ENCODE measurements at regions not wholly inside any gene's neighbourhood (a gene's known extent, or its start where the extent isn't known, plus 50 kb on each side); places are given as distances from the start of the nearest gene placed in this dataset.

DNA sequence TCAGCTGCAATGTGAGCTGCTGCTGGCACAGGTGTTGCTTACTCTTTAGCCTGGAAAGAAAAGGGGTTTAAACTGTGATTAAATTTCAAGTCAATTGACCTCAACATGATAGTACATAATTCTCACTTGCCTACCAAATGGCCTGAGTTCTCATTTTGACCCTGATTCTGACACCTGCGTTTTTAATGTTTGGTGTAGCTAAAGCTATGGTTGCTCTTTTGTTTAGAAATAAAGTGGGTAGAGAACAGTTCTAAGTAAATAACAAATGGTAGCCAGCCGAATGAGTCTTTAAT lies 100.8 kb upstream of the SOX2 start:
- no peaks in the 10 kb centered on the region for H3K27me3 ChIP-seq
- no peak for ATAC-seq
- no peak overlapping the region for H3K27ac ChIP-seq
- intact Hi-C loops (cut with DNase I) = no loop called here
- WGBS, 2 donors = 44 to 66% methylated on average over 2 of the region's 2 CpGs
- DNase-seq = no peak
- H3K9me3 ChIP-seq = no peaks in the 10 kb centered on the region
- H3K4me1 ChIP-seq = no peaks in the 10 kb centered on the region
- H3K4me3 ChIP-seq = no peak overlapping the region
- no peaks in the 10 kb centered on the region for H3K36me3 ChIP-seq (replicated peaks in 1 of 2; ENCODE audit: insufficient read depth in 1 of 2, low read depth in 2 of 2)
- TF ChIP-seq POLR2A (IDR thresholded peaks at IDR 0.05) = no peak
- TF ChIP-seq, protein P1, sequence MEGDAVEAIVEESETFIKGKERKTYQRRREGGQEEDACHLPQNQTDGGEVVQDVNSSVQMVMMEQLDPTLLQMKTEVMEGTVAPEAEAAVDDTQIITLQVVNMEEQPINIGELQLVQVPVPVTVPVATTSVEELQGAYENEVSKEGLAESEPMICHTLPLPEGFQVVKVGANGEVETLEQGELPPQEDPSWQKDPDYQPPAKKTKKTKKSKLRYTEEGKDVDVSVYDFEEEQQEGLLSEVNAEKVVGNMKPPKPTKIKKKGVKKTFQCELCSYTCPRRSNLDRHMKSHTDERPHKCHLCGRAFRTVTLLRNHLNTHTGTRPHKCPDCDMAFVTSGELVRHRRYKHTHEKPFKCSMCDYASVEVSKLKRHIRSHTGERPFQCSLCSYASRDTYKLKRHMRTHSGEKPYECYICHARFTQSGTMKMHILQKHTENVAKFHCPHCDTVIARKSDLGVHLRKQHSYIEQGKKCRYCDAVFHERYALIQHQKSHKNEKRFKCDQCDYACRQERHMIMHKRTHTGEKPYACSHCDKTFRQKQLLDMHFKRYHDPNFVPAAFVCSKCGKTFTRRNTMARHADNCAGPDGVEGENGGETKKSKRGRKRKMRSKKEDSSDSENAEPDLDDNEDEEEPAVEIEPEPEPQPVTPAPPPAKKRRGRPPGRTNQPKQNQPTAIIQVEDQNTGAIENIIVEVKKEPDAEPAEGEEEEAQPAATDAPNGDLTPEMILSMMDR (IDR thresholded peaks at IDR 0.05) = no peak

DNA sequence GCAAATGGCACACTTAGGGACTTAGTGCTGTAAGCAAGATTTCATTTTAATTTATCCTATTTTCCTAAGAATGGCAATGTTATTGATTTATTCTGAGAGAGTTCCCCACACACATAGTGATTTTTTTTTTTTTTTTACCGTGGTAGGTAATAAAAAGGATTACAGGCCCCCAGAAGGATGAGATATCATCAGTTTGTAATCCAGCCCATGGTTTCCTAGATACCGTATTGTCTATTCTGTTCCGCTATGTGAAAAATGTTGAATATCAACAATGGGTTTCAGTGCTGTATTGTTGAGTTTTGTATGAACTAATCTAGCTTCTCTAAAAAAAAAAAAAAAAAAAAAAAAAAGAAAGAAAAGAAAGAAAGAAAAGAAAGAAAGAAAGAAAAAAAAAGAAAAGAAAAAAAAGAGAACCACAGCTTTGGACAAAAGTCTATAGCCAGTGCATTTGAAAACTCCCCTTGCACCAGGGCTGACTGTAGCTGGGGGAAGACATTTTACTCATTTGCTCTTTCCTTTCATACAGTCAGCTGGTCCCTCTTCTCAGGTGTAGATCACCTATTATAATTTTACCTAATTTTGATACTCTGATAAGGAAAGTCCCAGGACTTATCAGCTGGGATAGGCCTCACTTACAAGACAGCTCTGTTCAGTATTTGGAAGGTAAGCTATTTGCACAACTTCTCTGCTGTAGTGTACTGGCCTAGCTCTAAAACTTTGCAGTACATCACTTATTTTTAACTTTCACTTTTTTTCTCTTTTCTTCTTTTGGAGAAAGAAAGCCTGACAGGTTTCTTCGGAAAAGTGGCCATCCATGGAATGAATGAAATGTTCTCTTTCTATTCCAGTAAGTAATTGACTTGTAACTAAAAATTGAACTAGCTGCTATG lies 101.4 kb upstream of the SOX2 start:
- intact Hi-C loops (cut with DNase I) = no loop called here

DNA sequence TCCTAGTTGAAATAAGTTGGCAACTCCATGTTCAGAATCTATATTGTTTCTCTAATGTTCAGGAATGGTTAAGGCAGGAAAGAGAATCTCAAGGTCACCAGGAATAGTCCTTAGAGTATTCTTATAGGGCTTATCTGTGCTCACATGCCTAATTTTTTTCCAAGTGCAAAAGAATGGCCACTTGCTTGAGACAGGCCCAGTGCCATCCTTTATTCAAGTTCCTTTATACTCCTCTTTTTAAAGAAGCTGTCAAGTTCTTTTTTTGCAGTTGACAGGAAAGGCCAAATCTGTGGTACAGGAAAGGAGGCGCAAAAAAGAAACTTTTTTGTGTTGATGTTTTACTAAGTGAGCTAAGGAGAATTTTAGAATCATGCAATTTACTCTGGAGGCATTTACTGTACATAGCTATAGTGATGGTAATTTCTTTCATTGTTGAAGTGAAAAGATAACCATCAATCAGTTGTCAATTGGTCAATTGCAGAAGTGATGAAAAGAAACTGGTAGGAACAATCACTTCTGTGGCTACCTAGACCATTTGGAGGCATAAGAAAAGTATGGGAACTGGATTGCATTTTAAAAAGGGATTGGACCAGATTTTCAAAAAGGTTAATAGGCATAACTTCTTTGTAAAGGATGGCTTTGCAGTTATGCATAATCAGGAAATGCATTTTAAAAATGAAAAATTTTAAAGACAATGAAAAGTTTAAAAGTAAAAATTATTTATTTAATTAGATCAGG lies 102.5 kb upstream of the SOX2 start:
- Histone ChIP-seq H3K9me3 (no peaks in the 10 kb centered on the region), H3K4me3 (no peak overlapping the region), H3K27me3 (no peaks in the 10 kb centered on the region), H3K36me3 (replicated peaks in 1 of 2; ENCODE audit: insufficient read depth in 1 of 2, low read depth in 2 of 2) (no peaks in the 10 kb centered on the region), H3K27ac (no peak overlapping the region), H3K4me1 (no peaks in the 10 kb centered on the region)
- TF ChIP-seq, protein P1 (IDR thresholded peaks at IDR 0.05) = no peak
- TF ChIP-seq POLR2A (IDR thresholded peaks at IDR 0.05) = no peak
- WGBS, 2 donors = 93 to 94% methylated on average over 1 of the region's 1 CpG
- DNase-seq = no peak
- intact Hi-C loops (cut with DNase I) = no loop called here
- no peak for ATAC-seq

More for the DNA sequence above, 101.4 kb upstream of the SOX2 start:
- H3K27ac ChIP-seq = no peak overlapping the region
- DNase-seq (no peak), ATAC-seq (no peak)
- 65 to 66% methylated on average over 4 of the region's 4 CpGs for WGBS, 2 donors
- H3K9me3 ChIP-seq = no peaks in the 10 kb centered on the region
- H3K27me3 ChIP-seq = no peaks in the 10 kb centered on the region
- no peaks in the 10 kb centered on the region for H3K36me3 ChIP-seq (replicated peaks in 1 of 2; ENCODE audit: insufficient read depth in 1 of 2, low read depth in 2 of 2)
- TF ChIP-seq POLR2A (IDR thresholded peaks at IDR 0.05) = no peak
- TF ChIP-seq, protein P1 (IDR thresholded peaks at IDR 0.05) = no peak
- no peaks in the 10 kb centered on the region for H3K4me1 ChIP-seq
- no peak overlapping the region for H3K4me3 ChIP-seq

DNA sequence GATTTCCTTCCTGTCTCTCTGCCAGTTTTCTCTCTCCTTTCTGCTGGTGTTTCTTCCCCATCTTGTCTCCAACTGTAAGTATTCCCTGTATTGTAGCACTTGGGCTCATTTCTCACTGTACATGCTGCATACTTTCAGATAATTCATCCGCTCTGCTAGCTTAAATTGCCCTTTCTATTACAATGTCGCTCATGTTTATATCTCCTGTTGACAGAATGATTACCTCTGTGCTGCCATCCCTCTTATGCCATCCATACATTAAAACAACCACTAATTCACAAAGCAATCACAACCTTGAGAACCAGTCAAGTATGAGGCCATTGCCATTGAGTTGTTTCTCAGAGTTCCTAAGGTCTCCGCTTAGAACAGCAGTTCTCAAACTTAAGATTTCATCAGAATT lies 107.5 kb upstream of the SOX2 start:
- ATAC-seq (no peak), DNase-seq (no peak)
- Histone ChIP-seq H3K4me1 (no peaks in the 10 kb centered on the region), H3K4me3 (no peak overlapping the region), H3K36me3 (replicated peaks in 1 of 2; ENCODE audit: insufficient read depth in 1 of 2, low read depth in 2 of 2) (no peaks in the 10 kb centered on the region), H3K9me3 (no peaks in the 10 kb centered on the region), H3K27ac (no peak overlapping the region), H3K27me3 (no peaks in the 10 kb centered on the region)
- TF ChIP-seq, protein P1 (IDR thresholded peaks at IDR 0.05) = no peak
- TF ChIP-seq POLR2A (IDR thresholded peaks at IDR 0.05) = no peak
- WGBS, 2 donors = 79 to 86% methylated on average over 3 of the region's 3 CpGs
- intact Hi-C loops (cut with DNase I) = no loop called here

All from body of pancreas (tissue), 4 donors.